ENCODE measurements at regions not wholly inside any gene's neighbourhood (a gene's known extent, or its start where the extent isn't known, plus 50 kb on each side); places are given as distances from the start of the nearest gene placed in this dataset.

GRCh38 chr5:89203611-89204010, 320.6 kb upstream of the MEF2C start:
- no peaks in the 10 kb centered on the region for H3K9me3 ChIP-seq (ENCODE audit: low read depth)
- DNase-seq (ENCODE audit: low spot score), result no peak
- H3K9me2 ChIP-seq (replicated peaks; ENCODE audit: insufficient read depth), result no peaks in the 10 kb centered on the region
- 90% methylated on average over 2 of the region's 2 CpGs for WGBS (ENCODE audit: low lambda C conversion rate, missing lambda C conversion rate)
- no peaks in the 10 kb centered on the region for H3K4me1 ChIP-seq (ENCODE audit: insufficient read depth)
- TF ChIP-seq EZH2 (IDR thresholded peaks at IDR 0.05; ENCODE audit: borderline replicate concordance) (no peak), EZH2phosphoT487 (IDR thresholded peaks at IDR 0.05; ENCODE audit: low read depth, severe bottlenecking, unreplicated experiment) (no peak), CTCF (IDR thresholded peaks at IDR 0.05; ENCODE audit: poor library complexity) (no peak)
- H3K4me2 ChIP-seq, result no peak overlapping the region
- H3K4me3 ChIP-seq, result no peak overlapping the region
- H3K27ac ChIP-seq, result no peak overlapping the region
- no peak overlapping the region for H2AFZ ChIP-seq
- H3K27me3 ChIP-seq, result no peaks in the 10 kb centered on the region
- H3K36me3 ChIP-seq (replicated peaks; ENCODE audit: insufficient read depth, low read depth), result no peaks in the 10 kb centered on the region
- no peaks in the 10 kb centered on the region for H3K79me2 ChIP-seq
- no peaks in the 10 kb centered on the region for H4K20me1 ChIP-seq (ENCODE audit: insufficient read depth, poor library complexity, severe bottlenecking)

GRCh38 chr5:89200899-89201298, 317.9 kb upstream of the MEF2C start:
- TF ChIP-seq EZH2 (IDR thresholded peaks at IDR 0.05; ENCODE audit: borderline replicate concordance), result no peak
- TF ChIP-seq EZH2phosphoT487 (IDR thresholded peaks at IDR 0.05; ENCODE audit: low read depth, severe bottlenecking, unreplicated experiment), result no peak
- TF ChIP-seq CTCF (IDR thresholded peaks at IDR 0.05; ENCODE audit: poor library complexity), result no peak
- no peaks in the 10 kb centered on the region for H3K36me3 ChIP-seq (replicated peaks; ENCODE audit: insufficient read depth, low read depth)
- no peaks in the 10 kb centered on the region for H3K4me1 ChIP-seq (ENCODE audit: insufficient read depth)
- no peaks in the 10 kb centered on the region for H4K20me1 ChIP-seq (ENCODE audit: insufficient read depth, poor library complexity, severe bottlenecking)
- H3K27ac ChIP-seq, result no peak overlapping the region
- no peaks in the 10 kb centered on the region for H3K9me3 ChIP-seq (ENCODE audit: low read depth)
- H3K4me2 ChIP-seq, result no peak overlapping the region
- H3K79me2 ChIP-seq, result no peaks in the 10 kb centered on the region
- H3K27me3 ChIP-seq, result no peaks in the 10 kb centered on the region
- DNase-seq (ENCODE audit: low spot score), result no peak
- H3K9me2 ChIP-seq (replicated peaks; ENCODE audit: insufficient read depth), result no peaks in the 10 kb centered on the region
- no peak overlapping the region for H3K4me3 ChIP-seq
- H2AFZ ChIP-seq, result no peak overlapping the region
- 84% methylated on average over 2 of the region's 2 CpGs for WGBS (ENCODE audit: low lambda C conversion rate, missing lambda C conversion rate)

- no peaks in the 10 kb centered on the region for H3K36me3 ChIP-seq (replicated peaks; ENCODE audit: insufficient read depth, low read depth)
- H2AFZ ChIP-seq, result no peak overlapping the region
- no peaks in the 10 kb centered on the region for H3K4me1 ChIP-seq (ENCODE audit: insufficient read depth)
- no peak for TF ChIP-seq EZH2 (IDR thresholded peaks at IDR 0.05; ENCODE audit: borderline replicate concordance)
- TF ChIP-seq CTCF (IDR thresholded peaks at IDR 0.05; ENCODE audit: poor library complexity), result no peak
- TF ChIP-seq EZH2phosphoT487 (IDR thresholded peaks at IDR 0.05; ENCODE audit: low read depth, severe bottlenecking, unreplicated experiment), result no peak
- WGBS (ENCODE audit: low lambda C conversion rate, missing lambda C conversion rate), result 92% methylated on average over 2 of the region's 2 CpGs
- H3K9me3 ChIP-seq (ENCODE audit: low read depth), result no peaks in the 10 kb centered on the region
- H3K4me3 ChIP-seq, result no peak overlapping the region
- no peak for DNase-seq (ENCODE audit: low spot score)
- H3K9me2 ChIP-seq (replicated peaks; ENCODE audit: insufficient read depth), result no peaks in the 10 kb centered on the region
- no peaks in the 10 kb centered on the region for H3K79me2 ChIP-seq
- no peaks in the 10 kb centered on the region for H4K20me1 ChIP-seq (ENCODE audit: insufficient read depth, poor library complexity, severe bottlenecking)
- H3K27ac ChIP-seq, result no peak overlapping the region
- H3K27me3 ChIP-seq, result no peaks in the 10 kb centered on the region
- no peak overlapping the region for H3K4me2 ChIP-seq
These were observed 316.3 kb upstream of the MEF2C start for GRCh38 chr5:89199306-89199705.

GRCh38 chr5:89191374-89191773, 308.4 kb upstream of the MEF2C start:
- TF ChIP-seq EZH2 (IDR thresholded peaks at IDR 0.05; ENCODE audit: borderline replicate concordance) (no peak), EZH2phosphoT487 (IDR thresholded peaks at IDR 0.05; ENCODE audit: low read depth, severe bottlenecking, unreplicated experiment) (no peak), CTCF (IDR thresholded peaks at IDR 0.05; ENCODE audit: poor library complexity) (no peak)
- H3K36me3 ChIP-seq (replicated peaks; ENCODE audit: insufficient read depth, low read depth), result no peaks in the 10 kb centered on the region
- no peak overlapping the region for H2AFZ ChIP-seq
- H3K4me2 ChIP-seq, result no peak overlapping the region
- H3K4me3 ChIP-seq, result no peak overlapping the region
- no peaks in the 10 kb centered on the region for H3K4me1 ChIP-seq (ENCODE audit: insufficient read depth)
- H3K9me2 ChIP-seq (replicated peaks; ENCODE audit: insufficient read depth), result no peaks in the 10 kb centered on the region
- DNase-seq (ENCODE audit: low spot score), result no peak
- no peaks in the 10 kb centered on the region for H3K27me3 ChIP-seq
- H3K27ac ChIP-seq, result no peak overlapping the region
- H3K79me2 ChIP-seq, result no peaks in the 10 kb centered on the region
- H4K20me1 ChIP-seq (ENCODE audit: insufficient read depth, poor library complexity, severe bottlenecking), result no peaks in the 10 kb centered on the region
- no peaks in the 10 kb centered on the region for H3K9me3 ChIP-seq (ENCODE audit: low read depth)
- WGBS (ENCODE audit: low lambda C conversion rate, missing lambda C conversion rate), result 94% methylated on average over 2 of the region's 2 CpGs
